ENCODE measurements at regions not wholly inside any gene's neighbourhood (a gene's known extent, or its start where the extent isn't known, plus 50 kb on each side); places are given as distances from the start of the nearest gene placed in this dataset.

GRCh38 chr11:128334311-128335044, 252.9 kb downstream of the ETS1 start:
- no peak overlapping the region for H3K4me3 ChIP-seq (ENCODE audit: low read depth, low read length)
- no peak for DNase-seq (ENCODE audit: low read depth)
- TF ChIP-seq CTCF (IDR thresholded peaks at IDR 0.05; ENCODE audit: insufficient read depth, low read depth, low read length): no peak

GRCh38 chr11:128331317-128331716, 256.0 kb downstream of the ETS1 start:
- H3K4me3 ChIP-seq (ENCODE audit: low read depth, low read length): no peak overlapping the region
- no peak for DNase-seq (ENCODE audit: low read depth)
- no peak for TF ChIP-seq CTCF (IDR thresholded peaks at IDR 0.05; ENCODE audit: insufficient read depth, low read depth, low read length)

- no peak overlapping the region for H3K4me3 ChIP-seq (ENCODE audit: low read depth, low read length)
- TF ChIP-seq CTCF (IDR thresholded peaks at IDR 0.05; ENCODE audit: insufficient read depth, low read depth, low read length): no peak
- DNase-seq (ENCODE audit: low read depth): no peak
Measured at GRCh38 chr11:128330203-128330602, 257.2 kb downstream of the ETS1 start.

GRCh38 chr11:128328955-128329551, 258.3 kb downstream of the ETS1 start:
- DNase-seq (ENCODE audit: low read depth): no peak
- no peak for TF ChIP-seq CTCF (IDR thresholded peaks at IDR 0.05; ENCODE audit: insufficient read depth, low read depth, low read length)
- no peak overlapping the region for H3K4me3 ChIP-seq (ENCODE audit: low read depth, low read length)

GRCh38 chr11:128327274-128327673, 260.1 kb downstream of the ETS1 start:
- H3K4me3 ChIP-seq (ENCODE audit: low read depth, low read length): no peak overlapping the region
- no peak for TF ChIP-seq CTCF (IDR thresholded peaks at IDR 0.05; ENCODE audit: insufficient read depth, low read depth, low read length)
- no peak for DNase-seq (ENCODE audit: low read depth)

GRCh38 chr11:128326791-128327190, 260.6 kb downstream of the ETS1 start:
- TF ChIP-seq CTCF (IDR thresholded peaks at IDR 0.05; ENCODE audit: insufficient read depth, low read depth, low read length): no peak
- no peak overlapping the region for H3K4me3 ChIP-seq (ENCODE audit: low read depth, low read length)
- DNase-seq (ENCODE audit: low read depth): no peak

Measured in fibroblast of villous mesenchyme (primary cell).